Posterior cingulate gyrus (tissue), 11 donors: ENCODE measurements at regions not wholly inside any gene's neighbourhood (a gene's known extent, or its start where the extent isn't known, plus 50 kb on each side); places are given as distances from the start of the nearest gene placed in this dataset.
A peak's percentile ranks its signal among the peaks of the same experiment; 100 is the strongest.
"Not testable (repeated sequence)": the region's sequence is repeated elsewhere in the genome, so short reads cannot be mapped to it uniquely, and the experiment has no call there.

ENCODE experiments used
- DNase-seq, 10 donors: peaks; one replicate each; pipeline versions ENCODE4 v3.0.0 to v3.0.0-alpha.2; 2020 to 2021; ENCODE audit warnings: mixed read lengths in 3 of 10
- intact Hi-C: fragments of 100-400 bp; cut with DNase I; formaldehyde crosslinking; loops from one replicate; pipeline ENCODE4 v1.15.1; 2023

GRCh38 chr11:98029832-98030231 lies 990.9 kb upstream of the CNTN5 start:
- no peak for DNase-seq
- intact Hi-C loops, result no loop called here

GRCh38 chr11:98036810-98037209 lies 983.9 kb upstream of the CNTN5 start:
- intact Hi-C loops, result no loop called here
- DNase-seq, result peak in 1 of 10 donors; percentile 67

GRCh38 chr11:98040061-98040808 lies 980.5 kb upstream of the CNTN5 start:
- DNase-seq, result no peak
- intact Hi-C loops, result no loop called here

GRCh38 chr11:98047647-98048046 lies 973.1 kb upstream of the CNTN5 start:
- intact Hi-C loops, result no loop called here
- no peak for DNase-seq

GRCh38 chr11:98053851-98054250 lies 966.9 kb upstream of the CNTN5 start:
- intact Hi-C loops, result no loop called here
- no peak for DNase-seq

- DNase-seq, result no peak
- intact Hi-C loops, result no loop called here
These were observed 963.8 kb upstream of the CNTN5 start for GRCh38 chr11:98056945-98057344.

- intact Hi-C loops, result no loop called here
- DNase-seq, result no peak
These were observed 961.3 kb upstream of the CNTN5 start for GRCh38 chr11:98059488-98059887.

GRCh38 chr11:98060759-98061158 lies 960.0 kb upstream of the CNTN5 start:
- no peak for DNase-seq
- intact Hi-C loops, result no loop called here

GRCh38 chr11:98061858-98062257 lies 958.9 kb upstream of the CNTN5 start:
- DNase-seq, result no peak
- intact Hi-C loops, result no loop called here

GRCh38 chr11:98062714-98063113 lies 958.0 kb upstream of the CNTN5 start:
- DNase-seq, result no peak
- intact Hi-C loops, result no loop called here

- DNase-seq, result no peak
- intact Hi-C loops, result no loop called here
These were observed 952.5 kb upstream of the CNTN5 start for GRCh38 chr11:98068251-98068650.

- intact Hi-C loops, result not testable (repeated sequence)
- peak in 1 of 10 donors; percentile 51 for DNase-seq
These were observed 951.6 kb upstream of the CNTN5 start for GRCh38 chr11:98069147-98069546.

- intact Hi-C loops, result no loop called here
- peak in 1 of 10 donors; percentile 67 for DNase-seq
These were observed 950.9 kb upstream of the CNTN5 start for GRCh38 chr11:98069861-98070260.

GRCh38 chr11:98090861-98091505 lies 929.8 kb upstream of the CNTN5 start:
- intact Hi-C loops, result loop anchor here (10.0 kb wide), 1 partner anchor 276 kb away; no protein-coding TSS in a partner anchor
- DNase-seq, result no peak

- no peak for DNase-seq
- intact Hi-C loops, result loop anchor here (10.0 kb wide), 1 partner anchor 285 kb away; no protein-coding TSS in a partner anchor
These were observed 921.4 kb upstream of the CNTN5 start for GRCh38 chr11:98099371-98099770.

- DNase-seq, result no peak
- intact Hi-C loops, result no loop called here
These were observed 920.1 kb upstream of the CNTN5 start for GRCh38 chr11:98100689-98101088.

- intact Hi-C loops, result no loop called here
- no peak for DNase-seq
These were observed 919.4 kb upstream of the CNTN5 start for GRCh38 chr11:98101329-98101728.

- intact Hi-C loops, result no loop called here
- no peak for DNase-seq
These were observed 916.5 kb upstream of the CNTN5 start for GRCh38 chr11:98104249-98104648.

GRCh38 chr11:98107736-98108135 lies 913.0 kb upstream of the CNTN5 start:
- DNase-seq, result no peak

GRCh38 chr11:98110030-98110429 lies 910.7 kb upstream of the CNTN5 start:
- DNase-seq, result no peak
- intact Hi-C loops, result no loop called here

More at GRCh38 chr11:98107736-98108135, 913.0 kb upstream of the CNTN5 start:
- intact Hi-C loops, result no loop called here

- no peak for DNase-seq
- intact Hi-C loops, result no loop called here
These were observed 904.9 kb upstream of the CNTN5 start for GRCh38 chr11:98115873-98116272.

- intact Hi-C loops, result no loop called here
- no peak for DNase-seq
These were observed 890.6 kb upstream of the CNTN5 start for GRCh38 chr11:98130117-98130625.
